ENCODE measurements at regions not wholly inside any gene's neighbourhood (a gene's known extent, or its start where the extent isn't known, plus 50 kb on each side); places are given as distances from the start of the nearest gene placed in this dataset.

- Histone ChIP-seq H3K79me1 (ENCODE audit: insufficient read depth, low read depth, low read length, poor library complexity, severe bottlenecking) (no peaks in the 10 kb centered on the region), H2BK20ac (ENCODE audit: low read depth, low read length, poor library complexity, severe bottlenecking) (no peak overlapping the region), H3K56ac (ENCODE audit: insufficient read length, low read depth, low read length) (no peak overlapping the region), H2AFZ (ENCODE audit: low read length) (no peak overlapping the region), H4K20me1 (ENCODE audit: control insufficient read depth, insufficient read depth, insufficient read length) (no peaks in the 10 kb centered on the region), H3K4ac (ENCODE audit: low read depth, low read length) (no peak overlapping the region), H2AK5ac (ENCODE audit: insufficient read length, low read length) (no peak overlapping the region), H3K27ac (ENCODE audit: insufficient read length, low read depth, low read length) (no peak overlapping the region), H3K23me2 (ENCODE audit: insufficient read length, low read depth, low read length, poor library complexity, severe bottlenecking) (no peaks in the 10 kb centered on the region), H2BK12ac (ENCODE audit: insufficient read length, low read depth, low read length) (no peak overlapping the region), H3K4me2 (ENCODE audit: insufficient read depth, insufficient read length, low read length) (no peak overlapping the region), H3K9me3 (ENCODE audit: control insufficient read depth, low read depth, low read length) (no peaks in the 10 kb centered on the region), H3K27me3 (ENCODE audit: insufficient read depth, low read length) (no peaks in the 10 kb centered on the region), H4K91ac (ENCODE audit: insufficient read length, low read depth, low read length) (no peak overlapping the region), H3K9ac (ENCODE audit: extremely low read depth, insufficient read length, low read length) (no peak overlapping the region), H4K8ac (replicated peaks; ENCODE audit: insufficient read length, low read depth, low read length) (no peak overlapping the region), H3K79me2 (ENCODE audit: insufficient read depth, low read length) (no peaks in the 10 kb centered on the region), H2BK5ac (ENCODE audit: insufficient read length, low read length) (no peak overlapping the region), H3K4me1 (ENCODE audit: insufficient read depth, low read length) (peaks cover 15% of the 10 kb centered on the region; the same call in 1 of the 2 replicates), H3K18ac (ENCODE audit: insufficient read length, low read depth, low read length) (no peak overlapping the region), H3K14ac (ENCODE audit: insufficient read depth, low read length) (no peak overlapping the region), H2BK120ac (ENCODE audit: low read depth, low read length, poor library complexity, severe bottlenecking) (no peak overlapping the region), H3K23ac (ENCODE audit: insufficient read length, low read depth, low read length) (no peak overlapping the region), H4K5ac (ENCODE audit: insufficient read length, low read depth, low read length) (no peak overlapping the region), H2BK15ac (ENCODE audit: low read depth, low read length) (no peak overlapping the region), H3T11ph (ENCODE audit: low read length) (no peak overlapping the region)
- Mint-ChIP-seq H3K9me3 (no peaks in the 10 kb centered on the region), H3K4me1 (peaks cover 35 to 38% of the 10 kb centered on the region in 2 experiments), H3K36me3 (ENCODE audit: insufficient read depth in 1 of 3, low read depth in 3 of 3) (no peaks in the 10 kb centered on the region), H3K27me3 (ENCODE audit: low read depth) (no peaks in the 10 kb centered on the region), H3K4me3 (peak overlapping the region; percentile 16 to 19; a peak in 2 of 5 replicates), H3K27ac (peak overlapping the region; percentile 22 to 80 (median 38))
- no peak for DNase-seq
- no peak for TF ChIP-seq CTCF (conservative IDR thresholded peaks at IDR 0.05)
Measured at GRCh38 chr12:66877925-66878324, 199.0 kb upstream of the GRIP1 start.
